Tibial nerve (tissue), 3 donors: ENCODE measurements at regions not wholly inside any gene's neighbourhood (a gene's known extent, or its start where the extent isn't known, plus 50 kb on each side); places are given as distances from the start of the nearest gene placed in this dataset.

Source experiments
- POLR2A ChIP-seq, 2 donors: fragments of 450-650 bp; IDR thresholded peaks; one replicate each; pipeline ENCODE4 v1.6.1; 2017; ENCODE audit warnings: antibody characterized with exemption in 2 of 2, mild to moderate bottlenecking in 2 of 2, moderate library complexity in 2 of 2
- TF ChIP-seq, protein P1 (sequence below), 5 experiments: fragments of 200-600 bp in 3 of 5; fragments of 450-650 bp in 2 of 5; sonication (generic) in 3 of 5; IDR thresholded peaks; one replicate each; pipeline ENCODE4 v1.5.1; 2016 to 2019; ENCODE audit warnings: antibody characterized with exemption in 5 of 5, mild to moderate bottlenecking in 3 of 5, moderate library complexity in 2 of 5

DNA sequence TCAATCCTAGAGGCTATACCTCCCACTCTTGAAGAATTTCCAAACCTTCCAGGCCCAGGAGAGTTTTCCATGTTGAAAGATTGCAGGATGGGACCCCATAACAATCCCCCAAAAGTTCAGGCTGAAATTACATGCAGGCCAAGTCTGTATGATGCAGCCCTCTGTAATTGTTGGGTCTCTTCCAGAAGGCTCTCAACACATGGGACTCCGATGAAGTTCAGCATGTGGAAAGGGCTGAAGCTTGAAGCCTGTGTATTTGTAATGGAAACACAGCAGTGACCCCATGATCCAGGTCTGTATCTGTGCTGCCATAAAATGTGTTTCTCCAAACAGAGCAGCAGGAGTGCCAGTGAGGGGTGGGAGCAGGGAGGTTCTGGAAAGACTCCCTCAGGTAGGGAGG is 202.5 kb upstream of the LYPLAL1 start:
- TF ChIP-seq, protein P1, sequence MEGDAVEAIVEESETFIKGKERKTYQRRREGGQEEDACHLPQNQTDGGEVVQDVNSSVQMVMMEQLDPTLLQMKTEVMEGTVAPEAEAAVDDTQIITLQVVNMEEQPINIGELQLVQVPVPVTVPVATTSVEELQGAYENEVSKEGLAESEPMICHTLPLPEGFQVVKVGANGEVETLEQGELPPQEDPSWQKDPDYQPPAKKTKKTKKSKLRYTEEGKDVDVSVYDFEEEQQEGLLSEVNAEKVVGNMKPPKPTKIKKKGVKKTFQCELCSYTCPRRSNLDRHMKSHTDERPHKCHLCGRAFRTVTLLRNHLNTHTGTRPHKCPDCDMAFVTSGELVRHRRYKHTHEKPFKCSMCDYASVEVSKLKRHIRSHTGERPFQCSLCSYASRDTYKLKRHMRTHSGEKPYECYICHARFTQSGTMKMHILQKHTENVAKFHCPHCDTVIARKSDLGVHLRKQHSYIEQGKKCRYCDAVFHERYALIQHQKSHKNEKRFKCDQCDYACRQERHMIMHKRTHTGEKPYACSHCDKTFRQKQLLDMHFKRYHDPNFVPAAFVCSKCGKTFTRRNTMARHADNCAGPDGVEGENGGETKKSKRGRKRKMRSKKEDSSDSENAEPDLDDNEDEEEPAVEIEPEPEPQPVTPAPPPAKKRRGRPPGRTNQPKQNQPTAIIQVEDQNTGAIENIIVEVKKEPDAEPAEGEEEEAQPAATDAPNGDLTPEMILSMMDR (IDR thresholded peaks at IDR 0.05), result no peak
- no peak for TF ChIP-seq POLR2A (IDR thresholded peaks at IDR 0.05)
